Aorta (tissue), 5 donors: ENCODE measurements at regions not wholly inside any gene's neighbourhood (a gene's known extent, or its start where the extent isn't known, plus 50 kb on each side); places are given as distances from the start of the nearest gene placed in this dataset.
"Not testable (repeated sequence)": the region's sequence is repeated elsewhere in the genome, so short reads cannot be mapped to it uniquely, and the experiment has no call there.

Experiments used
- ATAC-seq: fragments of 200-7000 bp; cut with Tn5 transposase; one replicate; pipeline ENCODE4 v1.9.1; 2022; ENCODE audit warnings: moderate library complexity; ENCODE audit not compliant: low FRiP score
- DNase-seq, 2 donors: peaks; one replicate each; pipeline ENCODE4 v3.0.0-alpha.2; 2020
- H3K27ac ChIP-seq, 2 donors: one replicate each; pipeline ENCODE4 v1.5.1; 2013; ENCODE audit warnings: low read length in 2 of 2, mild to moderate bottlenecking in 2 of 2, moderate library complexity in 2 of 2, control low read depth in 1 of 2, inconsistent platforms in 1 of 2, low read depth in 1 of 2
- H3K27me3 ChIP-seq, 2 donors: one replicate each; pipeline ENCODE4 v1.6.1; 2013; ENCODE audit warnings: control low read depth in 1 of 2, low read length in 1 of 2, mild to moderate bottlenecking in 1 of 2, moderate library complexity in 1 of 2; ENCODE audit not compliant: insufficient read depth in 2 of 2, control insufficient read depth in 1 of 2
- H3K36me3 ChIP-seq, 2 donors: one replicate each; pipeline ENCODE4 v1.6.1; 2013; ENCODE audit warnings: control low read depth in 1 of 2, low read length in 1 of 2, mild to moderate bottlenecking in 1 of 2; ENCODE audit not compliant: insufficient read depth in 2 of 2, control insufficient read depth in 1 of 2
- H3K4me1 ChIP-seq, 2 donors: one replicate each; pipeline ENCODE4 v1.6.1; 2013; ENCODE audit warnings: low read length in 2 of 2, control low read depth in 1 of 2, mild to moderate bottlenecking in 1 of 2, moderate library complexity in 1 of 2; ENCODE audit not compliant: insufficient read depth in 2 of 2, control insufficient read depth in 1 of 2
- H3K4me3 ChIP-seq, 2 donors: one replicate each; pipeline ENCODE4 v1.5.1; 2013; ENCODE audit warnings: low read length in 2 of 2, control low read depth in 1 of 2, mild to moderate bottlenecking in 1 of 2
- H3K9me3 ChIP-seq: one replicate; pipeline ENCODE4 v1.6.1; 2013; ENCODE audit warnings: mild to moderate bottlenecking, low read length; ENCODE audit not compliant: control insufficient read depth
- WGBS, 2 donors: extraction: QIAGEN DNeasy Blood & Tissue Kit; methylation state at CpG; one replicate each; pipeline ENCODE4 v1.1.7; 2013; 5-methylcytosine and 5-hydroxymethylcytosine counted together
- intact Hi-C, 2 donors: fragments of 100-400 bp; cut with DNase I; formaldehyde crosslinking; loops; one replicate each; pipeline versions ENCODE4 v1.14.2 to v1.15.0; 2022
- donor health status: healthy with polysubstance abuse.
- donor health status: Bipolar disorder and iron deficiency.
- donor health status: DM: no; HTN: no; CAD: no.
- donor health status: DM: no; HTN: no; CAD: no.
- donor health status: DM: yes; HTN: yes; CAD: no.

DNA sequence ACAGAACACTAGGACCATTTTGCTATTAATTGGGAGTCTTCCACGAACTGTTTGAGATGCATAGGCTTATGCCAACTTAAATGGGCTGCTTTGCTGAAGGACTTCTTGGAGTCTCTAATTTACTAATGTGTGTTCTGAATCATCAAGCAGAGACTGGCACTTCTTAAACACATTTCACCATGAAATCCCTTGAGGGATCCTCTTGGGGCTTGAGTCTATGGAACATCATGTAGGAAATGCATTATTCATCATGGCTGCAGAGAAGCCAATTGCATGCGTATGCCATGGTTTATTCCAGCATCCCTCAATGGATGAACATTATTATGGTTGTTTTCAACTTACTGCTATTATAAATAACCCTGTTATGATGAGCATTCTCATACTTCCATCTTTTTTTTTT lies 73.4 kb downstream of the FGD2 start:
- 95 to 100% methylated on average over 2 of the region's 2 CpGs for WGBS, 2 donors
- no peak overlapping the region for H3K27ac ChIP-seq

DNA sequence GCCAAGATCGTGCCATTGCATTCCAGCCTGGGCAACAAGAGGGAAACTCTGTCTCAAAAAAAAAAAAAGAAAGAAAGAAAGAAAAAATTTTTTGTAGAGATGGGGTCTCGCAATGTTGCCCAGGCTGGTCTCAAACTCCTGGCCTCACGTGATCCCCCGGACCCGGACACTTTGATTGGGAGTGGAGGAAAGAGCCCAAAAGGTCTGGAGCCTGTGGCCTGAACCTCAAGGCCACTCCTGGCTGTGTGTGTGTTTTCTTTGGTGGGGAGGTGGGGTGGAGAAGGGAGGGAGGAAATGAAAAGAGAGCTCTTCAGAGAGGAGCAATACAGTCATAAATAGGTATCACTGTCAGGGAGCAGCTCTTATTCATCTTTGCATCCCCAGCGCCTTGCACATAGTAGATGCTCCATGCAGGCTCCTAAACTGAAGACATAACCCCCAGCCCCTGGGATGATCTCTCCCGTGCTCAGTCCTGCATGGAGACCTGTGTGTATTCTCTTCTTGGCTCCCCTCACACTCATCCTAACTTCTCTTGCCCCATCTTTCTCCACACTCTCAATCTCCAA lies 75.7 kb downstream of the FGD2 start:
- ATAC-seq, result no peak
- no peaks in the 10 kb centered on the region for H3K9me3 ChIP-seq

More for the DNA sequence above, 73.4 kb downstream of the FGD2 start:
- no peaks in the 10 kb centered on the region for H3K36me3 ChIP-seq
- ATAC-seq (no peak), DNase-seq (no peak)
- intact Hi-C loops, result no loop called here
- H3K4me1 ChIP-seq, result no peaks in the 10 kb centered on the region
- no peak overlapping the region for H3K4me3 ChIP-seq
- no peaks in the 10 kb centered on the region for H3K9me3 ChIP-seq
- H3K27me3 ChIP-seq, result no peaks in the 10 kb centered on the region

GRCh38 chr6:37082390-37083130 lies 77.1 kb downstream of the FGD2 start:
- no peak overlapping the region for H3K27ac ChIP-seq
- no peaks in the 10 kb centered on the region for H3K9me3 ChIP-seq
- H3K4me1 ChIP-seq, result no peaks in the 10 kb centered on the region
- DNase-seq (no peak), ATAC-seq (no peak)
- H3K4me3 ChIP-seq, result no peak overlapping the region
- intact Hi-C loops, result no loop called here
- H3K36me3 ChIP-seq, result no peaks in the 10 kb centered on the region
- 90 to 94% methylated on average over 17 of the region's 17 CpGs for WGBS, 2 donors
- H3K27me3 ChIP-seq, result no peaks in the 10 kb centered on the region

More for the DNA sequence above, 75.7 kb downstream of the FGD2 start:
- no peaks in the 10 kb centered on the region for H3K27me3 ChIP-seq
- no peaks in the 10 kb centered on the region for H3K36me3 ChIP-seq
- intact Hi-C loops, result no loop called here
- H3K4me1 ChIP-seq, result no peaks in the 10 kb centered on the region
- no peak for DNase-seq
- no peak overlapping the region for H3K4me3 ChIP-seq
- 82 to 93% methylated on average over 7 of the region's 7 CpGs for WGBS, 2 donors
- no peak overlapping the region for H3K27ac ChIP-seq

DNA sequence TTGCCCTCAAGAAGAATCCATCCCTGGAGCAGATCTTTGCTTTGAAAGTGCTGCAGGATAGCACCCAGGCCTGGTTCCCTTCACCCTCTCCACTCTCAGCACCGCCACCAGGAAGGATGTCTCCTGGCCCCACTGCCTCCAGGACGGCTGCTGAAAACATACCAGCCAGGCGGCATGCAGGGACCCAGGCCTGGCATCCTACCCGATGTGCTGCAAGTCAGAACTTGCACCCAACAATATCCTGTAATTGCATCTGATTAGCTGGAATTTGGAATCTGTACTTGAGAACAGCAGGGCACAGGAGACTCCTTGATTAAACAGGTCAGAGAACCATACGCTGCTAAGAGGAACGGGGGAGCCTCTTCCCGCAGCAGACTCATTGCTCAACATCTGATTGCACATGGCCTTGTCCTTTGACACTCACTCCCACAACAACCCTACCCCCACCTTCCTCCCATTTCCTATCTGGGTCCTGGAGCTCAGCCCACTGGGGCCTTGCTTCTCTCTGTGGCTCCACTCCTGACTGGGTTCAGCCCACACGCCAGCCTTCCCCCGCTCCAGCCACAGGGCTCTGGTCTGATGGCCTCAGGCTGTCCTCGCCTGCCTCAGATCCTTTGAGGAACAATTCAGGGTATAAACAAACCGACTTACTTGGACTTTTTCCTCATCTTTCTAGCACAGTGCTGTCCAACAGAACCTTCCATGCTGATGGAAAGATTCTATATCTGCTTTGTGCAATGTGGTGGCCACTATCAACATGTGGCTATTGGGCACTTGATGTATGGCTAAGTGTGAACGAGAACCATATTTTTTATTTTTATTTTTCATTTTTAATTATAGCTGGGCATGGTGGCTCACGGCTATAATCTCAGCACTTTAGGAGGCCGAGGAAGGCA lies 78.0 kb downstream of the FGD2 start:
- no peaks in the 10 kb centered on the region for H3K27me3 ChIP-seq
- H3K4me3 ChIP-seq, result no peak overlapping the region
- intact Hi-C loops, result no loop called here
- 88 to 89% methylated on average over 14 of the region's 14 CpGs for WGBS, 2 donors
- peak in 1 of 2 donors; percentile 90 for DNase-seq
- H3K36me3 ChIP-seq, result no peaks in the 10 kb centered on the region
- ATAC-seq, result peak; percentile 46
- H3K4me1 ChIP-seq, result no peaks in the 10 kb centered on the region
- H3K27ac ChIP-seq, result no peak overlapping the region
- H3K9me3 ChIP-seq, result no peaks in the 10 kb centered on the region

GRCh38 chr6:37084665-37085064 lies 79.2 kb downstream of the FGD2 start:
- H3K27me3 ChIP-seq, H3K27ac ChIP-seq, H3K9me3 ChIP-seq, intact Hi-C loops, DNase-seq, H3K4me3 ChIP-seq, H3K4me1 ChIP-seq, H3K36me3 ChIP-seq, ATAC-seq: not testable (repeated sequence)
- 96 to 98% methylated on average over 4 of the region's 4 CpGs for WGBS, 2 donors

DNA sequence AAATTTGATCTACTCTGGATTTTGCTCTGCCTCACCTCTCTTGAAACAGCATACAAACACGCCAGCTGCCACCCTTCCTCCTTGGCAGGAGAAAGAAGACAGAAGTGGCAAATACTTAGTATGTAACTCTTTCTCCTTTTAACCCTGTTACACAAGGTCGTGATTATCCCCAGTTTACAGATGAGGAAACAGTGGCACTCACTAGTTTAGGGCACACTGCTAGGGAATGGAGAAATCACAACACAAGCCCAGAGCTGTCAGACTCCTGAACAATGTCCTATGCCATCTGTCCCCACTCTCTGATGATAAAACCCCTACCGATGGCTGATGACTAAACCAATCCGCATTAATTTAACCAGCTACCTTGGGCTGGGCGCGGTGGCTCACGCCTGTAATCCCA lies 79.7 kb downstream of the FGD2 start:
- no peak for ATAC-seq
- 92 to 94% methylated on average over 7 of the region's 7 CpGs for WGBS, 2 donors
- no peaks in the 10 kb centered on the region for H3K4me1 ChIP-seq
- no peak overlapping the region for H3K4me3 ChIP-seq
- H3K36me3 ChIP-seq, result no peaks in the 10 kb centered on the region
- no peak overlapping the region for H3K27ac ChIP-seq
- intact Hi-C loops, result no loop called here
- H3K27me3 ChIP-seq, result no peaks in the 10 kb centered on the region
- no peaks in the 10 kb centered on the region for H3K9me3 ChIP-seq
- DNase-seq, result no peak

DNA sequence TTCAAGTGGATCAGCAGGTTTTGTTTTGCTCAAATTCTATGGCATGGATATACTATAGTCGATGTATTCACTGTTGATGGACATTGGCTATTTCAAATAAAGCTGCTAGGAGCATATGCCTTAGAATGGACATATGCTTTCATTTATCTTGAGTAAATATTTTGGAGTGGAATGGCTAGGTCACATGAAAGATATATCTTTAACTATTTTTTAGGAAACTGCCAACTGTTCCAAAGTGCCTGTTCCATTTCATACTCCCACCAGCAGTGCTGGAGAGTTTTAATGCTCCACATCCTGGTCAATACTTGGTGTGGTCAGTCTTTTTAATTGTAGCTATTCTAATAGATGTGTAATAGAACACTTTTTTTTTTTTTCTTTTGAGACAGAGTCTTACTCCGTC lies 81.1 kb upstream of the PIM1 start:
- H3K9me3 ChIP-seq, result no peaks in the 10 kb centered on the region
- intact Hi-C loops, result no loop called here
- H3K36me3 ChIP-seq, result no peaks in the 10 kb centered on the region
- WGBS, 2 donors, result 92 to 93% methylated on average over 2 of the region's 2 CpGs
- H3K27me3 ChIP-seq, result no peaks in the 10 kb centered on the region
- H3K4me1 ChIP-seq, result no peaks in the 10 kb centered on the region
- H3K27ac ChIP-seq, result no peak overlapping the region
- DNase-seq (no peak), ATAC-seq (no peak)
- no peak overlapping the region for H3K4me3 ChIP-seq

DNA sequence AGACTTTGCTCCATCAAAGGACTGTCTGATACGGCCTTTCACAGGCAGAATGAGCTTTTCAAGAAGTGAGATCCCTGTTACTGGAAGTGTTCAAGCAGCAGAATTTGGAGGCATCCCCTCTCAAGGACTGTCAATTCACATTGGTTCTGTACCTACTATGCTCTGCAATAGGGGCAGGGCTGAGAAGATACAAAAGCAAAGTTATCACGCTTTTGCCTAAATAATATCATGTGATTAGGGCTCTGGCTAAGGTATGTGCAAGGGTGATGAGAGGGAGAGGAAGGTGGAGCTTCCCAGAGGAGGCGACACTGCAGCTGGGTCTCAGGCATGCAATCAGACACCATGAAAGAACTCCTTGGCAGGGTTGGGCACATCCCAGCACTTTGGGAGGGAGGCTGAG lies 80.2 kb upstream of the PIM1 start:
- no peak overlapping the region for H3K4me3 ChIP-seq
- DNase-seq (no peak), ATAC-seq (no peak)
- H3K36me3 ChIP-seq, result no peaks in the 10 kb centered on the region
- no peaks in the 10 kb centered on the region for H3K27me3 ChIP-seq
- no peak overlapping the region for H3K27ac ChIP-seq
- H3K9me3 ChIP-seq, result no peaks in the 10 kb centered on the region
- intact Hi-C loops, result no loop called here
- 90 to 94% methylated on average over 3 of the region's 3 CpGs for WGBS, 2 donors
- no peaks in the 10 kb centered on the region for H3K4me1 ChIP-seq
